H9 (cell line): ENCODE measurements at regions not wholly inside any gene's neighbourhood (a gene's known extent, or its start where the extent isn't known, plus 50 kb on each side); places are given as distances from the start of the nearest gene placed in this dataset.

ENCODE experiments used
- DNase-seq: peaks from one replicate; pipeline ENCODE4 v3.0.0-alpha.2; 2017
- H2AFZ ChIP-seq: one replicate; pipeline ENCODE4 v1.6.1; 2013; ENCODE audit warnings: mild to moderate bottlenecking, low read length, control low read depth, moderate library complexity
- H2AK5ac ChIP-seq: 2 replicates; pipeline ENCODE4 v1.6.1; 2013; ENCODE audit warnings: low read length, control low read depth, mixed read lengths; ENCODE audit not compliant: insufficient read length
- H2BK120ac ChIP-seq: one replicate; pipeline ENCODE4 v1.6.1; 2013; ENCODE audit warnings: low read depth, mild to moderate bottlenecking, low read length, control low read depth, inconsistent platforms; ENCODE audit not compliant: poor library complexity, severe bottlenecking
- H2BK12ac ChIP-seq: 2 replicates; pipeline ENCODE4 v1.6.1; 2013; ENCODE audit warnings: low read length, control low read depth, mixed read lengths, low read depth; ENCODE audit not compliant: insufficient read length
- H2BK15ac ChIP-seq: 2 replicates; pipeline ENCODE4 v1.6.1; 2013; ENCODE audit warnings: low read depth, low read length, control low read depth
- H2BK20ac ChIP-seq: one replicate; pipeline ENCODE4 v1.6.1; 2013; ENCODE audit warnings: low read depth, mild to moderate bottlenecking, low read length, control low read depth, inconsistent platforms; ENCODE audit not compliant: poor library complexity, severe bottlenecking
- H2BK5ac ChIP-seq: 2 replicates; pipeline ENCODE4 v1.6.1; 2013; ENCODE audit warnings: low read length, control low read depth, mixed read lengths; ENCODE audit not compliant: insufficient read length
- H3K14ac ChIP-seq: 2 replicates; pipeline ENCODE4 v1.6.1; 2013; ENCODE audit warnings: low read length, control low read depth; ENCODE audit not compliant: insufficient read depth
- H3K18ac ChIP-seq: 2 replicates; pipeline ENCODE4 v1.6.1; 2013; ENCODE audit warnings: low read depth, mild to moderate bottlenecking, mixed read lengths, low read length, control low read depth; ENCODE audit not compliant: insufficient read length
- H3K23ac ChIP-seq: 2 replicates; pipeline ENCODE4 v1.6.1; 2013; ENCODE audit warnings: low read length, control low read depth, mixed read lengths, low read depth; ENCODE audit not compliant: insufficient read length
- H3K23me2 ChIP-seq: 2 replicates; pipeline ENCODE4 v1.6.1; 2013; ENCODE audit warnings: low read depth, mild to moderate bottlenecking, mixed read lengths, low read length, control low read depth; ENCODE audit not compliant: insufficient read length, poor library complexity, severe bottlenecking
- H3K27ac ChIP-seq: 2 replicates; pipeline ENCODE4 v1.5.1; 2013; ENCODE audit warnings: low read length, control low read depth, mixed read lengths, low read depth; ENCODE audit not compliant: insufficient read length
- H3K27me3 ChIP-seq: 2 replicates; pipeline ENCODE4 v1.6.1; 2013; ENCODE audit warnings: low read length, control low read depth, inconsistent platforms; ENCODE audit not compliant: insufficient read depth
- H3K4ac ChIP-seq: 2 replicates; pipeline ENCODE4 v1.6.1; 2013; ENCODE audit warnings: low read depth, mild to moderate bottlenecking, control low read depth, inconsistent platforms, low read length, moderate library complexity
- H3K4me1 ChIP-seq: 2 replicates; pipeline ENCODE4 v1.6.1; 2013; ENCODE audit warnings: low read length, control low read depth, inconsistent platforms; ENCODE audit not compliant: insufficient read depth
- H3K4me2 ChIP-seq: 2 replicates; pipeline ENCODE4 v1.6.1; 2013; ENCODE audit warnings: low read length, control low read depth, mixed read lengths; ENCODE audit not compliant: insufficient read length, insufficient read depth
- H3K56ac ChIP-seq: 2 replicates; pipeline ENCODE4 v1.6.1; 2013; ENCODE audit warnings: low read depth, mild to moderate bottlenecking, mixed read lengths, low read length, control low read depth; ENCODE audit not compliant: insufficient read length
- H3K79me1 ChIP-seq: 2 replicates; pipeline ENCODE4 v1.6.1; 2013; ENCODE audit warnings: low read depth, mild to moderate bottlenecking, moderate library complexity, low read length, control low read depth, inconsistent platforms; ENCODE audit not compliant: insufficient read depth, poor library complexity, severe bottlenecking
- H3K79me2 ChIP-seq: 2 replicates; pipeline ENCODE4 v1.6.1; 2013; ENCODE audit warnings: low read length, control low read depth, inconsistent platforms; ENCODE audit not compliant: insufficient read depth
- H3K9ac ChIP-seq: 2 replicates; pipeline ENCODE4 v1.6.1; 2013; ENCODE audit warnings: low read length, control low read depth, mixed read lengths; ENCODE audit not compliant: insufficient read length; ENCODE audit errors: extremely low read depth
- H3K9me3 ChIP-seq: one replicate; pipeline ENCODE4 v1.6.1; 2013; ENCODE audit warnings: low read depth, low read length, inconsistent platforms; ENCODE audit not compliant: control insufficient read depth
- H3T11ph ChIP-seq: one replicate; pipeline ENCODE4 v1.6.1; 2013; ENCODE audit warnings: mild to moderate bottlenecking, low read length, control low read depth, inconsistent platforms
- H4K20me1 ChIP-seq: one replicate; pipeline ENCODE4 v1.6.1; 2013; ENCODE audit not compliant: control insufficient read depth, insufficient read length, insufficient read depth
- H4K5ac ChIP-seq: 2 replicates; pipeline ENCODE4 v1.6.1; 2013; ENCODE audit warnings: low read depth, mild to moderate bottlenecking, mixed read lengths, low read length, control low read depth; ENCODE audit not compliant: insufficient read length
- H4K8ac ChIP-seq: replicated peaks from 2 replicates; pipeline ENCODE4 v1.6.1; 2013; ENCODE audit warnings: low read length, control low read depth, mixed read lengths, low read depth; ENCODE audit not compliant: insufficient read length
- H4K91ac ChIP-seq: 2 replicates; pipeline ENCODE4 v1.6.1; 2013; ENCODE audit warnings: low read depth, mild to moderate bottlenecking, moderate library complexity, mixed read lengths, low read length, control low read depth; ENCODE audit not compliant: insufficient read length
- H3K27ac Mint-ChIP-seq, 3 experiments: 2 replicates in 2 of 3; 3 replicates in 1 of 3; pipeline ENCODE4 v1.8.0; 2020 to 2021; ENCODE audit warnings: mixed read lengths in 3 of 3, mild to moderate bottlenecking in 1 of 3, moderate library complexity in 1 of 3
- H3K27me3 Mint-ChIP-seq: 2 replicates; pipeline ENCODE4 v1.8.0; 2021; ENCODE audit warnings: low read depth, mild to moderate bottlenecking, moderate library complexity, mixed read lengths
- H3K36me3 Mint-ChIP-seq, 3 experiments: 2 replicates in 2 of 3; 3 replicates in 1 of 3; pipeline ENCODE4 v1.8.0; 2020 to 2021; ENCODE audit warnings: low read depth in 3 of 3, mixed read lengths in 3 of 3; ENCODE audit not compliant: insufficient read depth in 1 of 3
- H3K4me1 Mint-ChIP-seq, 2 experiments: 2 replicates each; pipeline ENCODE4 v1.8.0; 2020; ENCODE audit warnings: mixed read lengths in 2 of 2
- H3K4me3 Mint-ChIP-seq, 2 experiments: 2 replicates in 1 of 2; 3 replicates in 1 of 2; pipeline ENCODE4 v1.8.0; 2020 to 2021; ENCODE audit warnings: mild to moderate bottlenecking in 2 of 2, mixed read lengths in 2 of 2, moderate library complexity in 1 of 2
- H3K9me3 Mint-ChIP-seq, 2 experiments: 2 replicates in 1 of 2; 3 replicates in 1 of 2; pipeline ENCODE4 v1.8.0; 2020; ENCODE audit warnings: mild to moderate bottlenecking in 2 of 2, mixed read lengths in 2 of 2, moderate library complexity in 1 of 2
- WGBS: extraction: QIAGEN DNeasy Blood & Tissue Kit; methylation state at CpG from one replicate; pipeline ENCODE4 v1.1.7; 2013; ENCODE audit warnings: missing lambda C conversion rate, low lambda C conversion rate, mixed read lengths; ENCODE audit not compliant: insufficient read length; ENCODE audit errors: extremely low coverage; 5-methylcytosine and 5-hydroxymethylcytosine counted together
- TF ChIP-seq, protein P1 (sequence below): fragments of 200-600 bp; sonication (generic); conservative IDR thresholded peaks from 3 replicates; pipeline ENCODE4 v1.8.0; 2021; ENCODE audit warnings: antibody characterized with exemption, mild to moderate bottlenecking

DNA sequence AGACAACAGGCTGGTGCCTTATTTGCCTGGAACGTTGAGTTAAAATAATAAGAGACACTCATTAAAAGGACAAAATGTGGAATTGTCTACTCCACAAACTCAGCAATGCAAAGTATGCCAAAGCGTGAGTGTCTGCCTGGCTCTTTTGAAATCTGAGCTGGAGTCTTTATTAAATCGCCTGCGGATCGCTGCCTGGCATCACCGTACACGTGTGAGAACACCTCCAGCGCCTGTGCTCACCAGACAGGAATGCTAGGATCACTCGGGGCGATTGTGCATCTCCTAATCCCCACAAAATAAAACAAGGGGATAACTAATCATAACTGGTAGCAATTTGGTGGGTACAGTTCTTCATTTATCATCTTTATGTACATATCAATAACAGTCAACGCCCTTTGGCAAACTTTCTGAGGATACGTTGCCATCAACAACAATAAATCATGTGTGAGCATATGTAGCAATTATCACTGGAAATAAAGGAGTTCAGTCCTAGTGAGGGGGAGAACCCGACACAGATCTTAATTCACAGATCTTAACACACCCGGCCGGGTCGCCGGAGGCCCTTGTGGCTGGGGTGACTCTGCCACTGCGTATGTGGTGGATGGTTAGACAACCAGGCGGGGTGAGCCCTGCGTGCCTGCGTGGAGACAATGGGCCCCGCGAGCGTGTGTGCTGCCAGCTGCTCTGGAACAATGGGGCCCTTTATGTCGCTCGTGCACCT lies 284.9 kb upstream of the IRX1 start:
- Histone ChIP-seq H2AK5ac (no peak overlapping the region), H3K23me2 (no peaks in the 10 kb centered on the region), H4K91ac (no peak overlapping the region), H3K9me3 (no peaks in the 10 kb centered on the region), H2AFZ (no peak overlapping the region), H3K14ac (no peak overlapping the region), H3K27me3 (no peaks in the 10 kb centered on the region), H4K5ac (no peak overlapping the region), H2BK20ac (no peak overlapping the region), H3K4ac (no peak overlapping the region), H3K79me2 (no peaks in the 10 kb centered on the region), H2BK15ac (no peak overlapping the region), H3K4me1 (no peaks in the 10 kb centered on the region), H3K9ac (no peak overlapping the region), H3K4me2 (no peak overlapping the region), H4K8ac (no peak overlapping the region), H3T11ph (no peak overlapping the region), H2BK5ac (no peak overlapping the region), H2BK120ac (no peak overlapping the region), H3K23ac (no peak overlapping the region), H4K20me1 (no peaks in the 10 kb centered on the region), H3K18ac (no peak overlapping the region), H2BK12ac (no peak overlapping the region), H3K79me1 (no peaks in the 10 kb centered on the region), H3K56ac (no peak overlapping the region), H3K27ac (no peak overlapping the region)
- Mint-ChIP-seq H3K9me3 (peaks cover 2 to 8% of the 10 kb centered on the region in 2 experiments), H3K27me3 (no peaks in the 10 kb centered on the region; the same call in 1 of the 2 replicates), H3K4me1 (no peaks in the 10 kb centered on the region), H3K27ac (no peak overlapping the region), H3K4me3 (no peak overlapping the region), H3K36me3 (peaks cover 0 to 5% (median 5%) of the 10 kb centered on the region in 3 experiments; a peak in 4 of 7 replicates)
- WGBS, result no CpG with 5 or more reads among the region's 26 CpGs
- no peak for DNase-seq
- TF ChIP-seq, protein P1, sequence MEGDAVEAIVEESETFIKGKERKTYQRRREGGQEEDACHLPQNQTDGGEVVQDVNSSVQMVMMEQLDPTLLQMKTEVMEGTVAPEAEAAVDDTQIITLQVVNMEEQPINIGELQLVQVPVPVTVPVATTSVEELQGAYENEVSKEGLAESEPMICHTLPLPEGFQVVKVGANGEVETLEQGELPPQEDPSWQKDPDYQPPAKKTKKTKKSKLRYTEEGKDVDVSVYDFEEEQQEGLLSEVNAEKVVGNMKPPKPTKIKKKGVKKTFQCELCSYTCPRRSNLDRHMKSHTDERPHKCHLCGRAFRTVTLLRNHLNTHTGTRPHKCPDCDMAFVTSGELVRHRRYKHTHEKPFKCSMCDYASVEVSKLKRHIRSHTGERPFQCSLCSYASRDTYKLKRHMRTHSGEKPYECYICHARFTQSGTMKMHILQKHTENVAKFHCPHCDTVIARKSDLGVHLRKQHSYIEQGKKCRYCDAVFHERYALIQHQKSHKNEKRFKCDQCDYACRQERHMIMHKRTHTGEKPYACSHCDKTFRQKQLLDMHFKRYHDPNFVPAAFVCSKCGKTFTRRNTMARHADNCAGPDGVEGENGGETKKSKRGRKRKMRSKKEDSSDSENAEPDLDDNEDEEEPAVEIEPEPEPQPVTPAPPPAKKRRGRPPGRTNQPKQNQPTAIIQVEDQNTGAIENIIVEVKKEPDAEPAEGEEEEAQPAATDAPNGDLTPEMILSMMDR, result no peak
